ENCODE measurements at regions not wholly inside any gene's neighbourhood (a gene's known extent, or its start where the extent isn't known, plus 50 kb on each side); places are given as distances from the start of the nearest gene placed in this dataset.

DNA sequence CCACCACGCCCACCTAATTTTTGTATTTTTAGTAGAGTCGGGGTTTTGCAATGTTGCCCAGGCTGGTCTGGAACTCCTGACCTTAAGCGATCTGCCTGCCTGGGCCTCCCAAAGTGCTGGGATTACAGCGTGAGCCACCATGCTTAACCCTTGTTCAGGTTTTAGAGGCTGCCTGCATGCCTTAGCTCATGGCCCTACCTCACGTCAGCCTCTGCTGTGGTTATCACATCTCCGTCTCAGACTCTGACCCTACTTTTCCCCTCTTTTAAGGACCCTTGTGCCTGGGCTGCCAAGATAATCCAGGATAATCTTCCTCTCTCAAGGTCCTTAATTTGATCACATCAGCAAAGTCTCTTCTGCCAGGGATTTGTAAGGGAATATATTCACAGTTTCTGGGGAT, 98.2 kb upstream of the PMAIP1 start:
- H3K9ac ChIP-seq (ENCODE audit: low read length in 3 of 3): no peak overlapping the region
- H3K27ac ChIP-seq (ENCODE audit: low read depth in 2 of 2, low read length in 2 of 2): no peak overlapping the region
- intact Hi-C loops (cut with DNase I): no loop called here
- FAIRE-seq (no peak), DNase-seq (no peak)
- H3K27me3 ChIP-seq (ENCODE audit: control insufficient read depth, insufficient read depth, low read length): no peaks in the 10 kb centered on the region
- TF ChIP-seq, protein P1, sequence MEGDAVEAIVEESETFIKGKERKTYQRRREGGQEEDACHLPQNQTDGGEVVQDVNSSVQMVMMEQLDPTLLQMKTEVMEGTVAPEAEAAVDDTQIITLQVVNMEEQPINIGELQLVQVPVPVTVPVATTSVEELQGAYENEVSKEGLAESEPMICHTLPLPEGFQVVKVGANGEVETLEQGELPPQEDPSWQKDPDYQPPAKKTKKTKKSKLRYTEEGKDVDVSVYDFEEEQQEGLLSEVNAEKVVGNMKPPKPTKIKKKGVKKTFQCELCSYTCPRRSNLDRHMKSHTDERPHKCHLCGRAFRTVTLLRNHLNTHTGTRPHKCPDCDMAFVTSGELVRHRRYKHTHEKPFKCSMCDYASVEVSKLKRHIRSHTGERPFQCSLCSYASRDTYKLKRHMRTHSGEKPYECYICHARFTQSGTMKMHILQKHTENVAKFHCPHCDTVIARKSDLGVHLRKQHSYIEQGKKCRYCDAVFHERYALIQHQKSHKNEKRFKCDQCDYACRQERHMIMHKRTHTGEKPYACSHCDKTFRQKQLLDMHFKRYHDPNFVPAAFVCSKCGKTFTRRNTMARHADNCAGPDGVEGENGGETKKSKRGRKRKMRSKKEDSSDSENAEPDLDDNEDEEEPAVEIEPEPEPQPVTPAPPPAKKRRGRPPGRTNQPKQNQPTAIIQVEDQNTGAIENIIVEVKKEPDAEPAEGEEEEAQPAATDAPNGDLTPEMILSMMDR (IDR thresholded peaks at IDR 0.05; ENCODE audit: borderline replicate concordance, extremely low read depth, insufficient read depth): no peak
- no peaks in the 10 kb centered on the region for H3K4me1 ChIP-seq (ENCODE audit: control insufficient read depth in 2 of 3, insufficient read depth in 2 of 3, low read depth in 1 of 3, low read length in 3 of 3)
- no peaks in the 10 kb centered on the region for H3K36me3 ChIP-seq (ENCODE audit: control insufficient read depth in 2 of 3, insufficient read depth in 3 of 3, low read length in 3 of 3)
- no peaks in the 10 kb centered on the region for H3K9me3 ChIP-seq (ENCODE audit: control insufficient read depth in 2 of 3, insufficient read depth in 1 of 3, low read length in 3 of 3)
- no peak overlapping the region for H3K4me3 ChIP-seq (ENCODE audit: low read length in 3 of 3)

DNA sequence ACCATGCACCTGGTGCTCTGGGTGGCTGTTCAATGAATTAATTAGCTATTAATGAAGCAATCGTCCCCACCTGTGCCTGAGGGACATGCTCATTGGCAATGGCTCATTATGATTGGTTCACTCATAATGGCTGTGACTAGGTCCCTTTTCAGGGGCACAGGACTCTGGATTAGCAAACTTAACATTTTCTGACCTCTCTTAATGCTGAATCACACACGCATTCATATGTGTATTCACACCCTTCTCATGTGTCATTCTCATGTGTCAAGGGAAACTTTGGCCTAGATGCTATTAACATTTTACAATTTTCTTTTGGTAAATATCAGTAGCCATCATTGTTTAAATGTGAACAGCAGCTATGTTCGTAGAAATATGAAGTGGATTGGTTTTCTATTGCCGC, 98.9 kb upstream of the PMAIP1 start:
- no peak for FAIRE-seq

DNA sequence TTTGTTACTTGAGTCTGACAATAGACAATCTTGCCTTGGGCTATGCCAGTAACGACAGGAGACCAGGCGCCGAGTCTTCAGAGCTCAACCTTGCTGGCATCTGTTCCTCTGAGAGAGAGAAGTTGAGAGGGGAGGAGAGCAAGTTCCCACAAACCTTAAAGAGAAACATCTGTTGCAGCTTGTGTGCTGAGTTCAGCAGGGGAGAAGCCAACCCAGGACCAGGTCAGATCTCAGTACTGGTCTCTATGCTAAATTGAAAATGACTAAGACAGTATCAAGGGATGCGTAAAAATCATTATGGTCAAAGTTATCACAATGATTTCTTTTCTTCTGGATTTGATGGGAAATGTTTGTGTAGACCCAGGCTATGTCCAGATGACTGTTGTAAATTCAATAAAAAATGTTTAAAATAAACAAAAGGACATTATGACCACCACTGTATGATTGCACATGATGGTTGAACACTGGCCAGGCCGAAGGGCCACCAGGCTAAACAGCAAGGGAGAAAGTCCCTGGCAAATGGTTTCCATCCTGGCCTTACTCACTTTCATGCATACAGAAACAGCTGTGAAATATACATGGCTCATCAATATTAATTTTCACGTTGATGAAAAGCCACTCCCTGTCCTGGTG, 100.3 kb upstream of the PMAIP1 start:
- TF ChIP-seq, protein P1 (IDR thresholded peaks at IDR 0.05; ENCODE audit: borderline replicate concordance, extremely low read depth, insufficient read depth): no peak
- intact Hi-C loops (cut with DNase I): no loop called here
- no peak overlapping the region for H3K9ac ChIP-seq (ENCODE audit: low read length in 3 of 3)

More for the DNA sequence above, 98.9 kb upstream of the PMAIP1 start:
- Histone ChIP-seq H3K27me3 (ENCODE audit: control insufficient read depth, insufficient read depth, low read length) (no peaks in the 10 kb centered on the region), H3K27ac (ENCODE audit: low read depth in 2 of 2, low read length in 2 of 2) (no peak overlapping the region), H3K4me3 (ENCODE audit: low read length in 3 of 3) (no peak overlapping the region), H3K9ac (ENCODE audit: low read length in 3 of 3) (no peak overlapping the region), H3K4me1 (ENCODE audit: control insufficient read depth in 2 of 3, insufficient read depth in 2 of 3, low read depth in 1 of 3, low read length in 3 of 3) (no peaks in the 10 kb centered on the region), H3K36me3 (ENCODE audit: control insufficient read depth in 2 of 3, insufficient read depth in 3 of 3, low read length in 3 of 3) (no peaks in the 10 kb centered on the region), H3K9me3 (ENCODE audit: control insufficient read depth in 2 of 3, insufficient read depth in 1 of 3, low read length in 3 of 3) (no peaks in the 10 kb centered on the region)
- DNase-seq: no peak
- intact Hi-C loops (cut with DNase I): no loop called here
- TF ChIP-seq, protein P1 (IDR thresholded peaks at IDR 0.05; ENCODE audit: borderline replicate concordance, extremely low read depth, insufficient read depth): no peak

DNA sequence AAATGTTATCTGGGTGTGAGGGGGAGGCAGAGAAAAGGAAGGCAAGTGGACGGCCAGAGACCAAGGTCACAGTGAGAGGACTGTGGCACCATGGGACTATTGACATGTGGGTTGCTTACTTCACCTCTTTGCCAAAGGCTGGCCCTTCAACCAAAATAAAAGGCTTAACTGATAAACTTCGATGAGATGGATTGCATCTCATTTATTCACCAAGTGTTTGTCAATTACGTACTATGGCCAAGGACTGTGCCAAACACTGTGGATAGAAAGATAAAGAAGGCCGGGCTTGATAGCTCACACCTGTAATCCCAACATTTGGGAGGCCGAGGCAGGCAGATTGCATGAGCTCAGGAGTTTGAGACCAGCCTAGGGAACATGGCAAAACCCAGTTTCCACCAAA, 98.7 kb upstream of the CCBE1 start:
- no peak overlapping the region for H3K9ac ChIP-seq (ENCODE audit: low read length in 3 of 3)
- no peak for FAIRE-seq
- intact Hi-C loops (cut with DNase I): no loop called here

More for the DNA sequence above, 100.3 kb upstream of the PMAIP1 start:
- no peaks in the 10 kb centered on the region for H3K4me1 ChIP-seq (ENCODE audit: control insufficient read depth in 2 of 3, insufficient read depth in 2 of 3, low read depth in 1 of 3, low read length in 3 of 3)
- no peak overlapping the region for H3K4me3 ChIP-seq (ENCODE audit: low read length in 3 of 3)
- DNase-seq: peak in 2 of 5 donors; percentile 23 to 49
- H3K27me3 ChIP-seq (ENCODE audit: control insufficient read depth, insufficient read depth, low read length): no peaks in the 10 kb centered on the region
- no peaks in the 10 kb centered on the region for H3K9me3 ChIP-seq (ENCODE audit: control insufficient read depth in 2 of 3, insufficient read depth in 1 of 3, low read length in 3 of 3)
- no peak overlapping the region for H3K27ac ChIP-seq (ENCODE audit: low read depth in 2 of 2, low read length in 2 of 2)
- FAIRE-seq: no peak
- no peaks in the 10 kb centered on the region for H3K36me3 ChIP-seq (ENCODE audit: control insufficient read depth in 2 of 3, insufficient read depth in 3 of 3, low read length in 3 of 3)

More for the DNA sequence above, 98.7 kb upstream of the CCBE1 start:
- H3K4me1 ChIP-seq (ENCODE audit: control insufficient read depth in 2 of 3, insufficient read depth in 2 of 3, low read depth in 1 of 3, low read length in 3 of 3): no peaks in the 10 kb centered on the region
- no peaks in the 10 kb centered on the region for H3K27me3 ChIP-seq (ENCODE audit: control insufficient read depth, insufficient read depth, low read length)
- no peak overlapping the region for H3K4me3 ChIP-seq (ENCODE audit: low read length in 3 of 3)
- H3K27ac ChIP-seq (ENCODE audit: low read depth in 2 of 2, low read length in 2 of 2): no peak overlapping the region
- no peak for DNase-seq
- no peaks in the 10 kb centered on the region for H3K36me3 ChIP-seq (ENCODE audit: control insufficient read depth in 2 of 3, insufficient read depth in 3 of 3, low read length in 3 of 3)
- no peaks in the 10 kb centered on the region for H3K9me3 ChIP-seq (ENCODE audit: control insufficient read depth in 2 of 3, insufficient read depth in 1 of 3, low read length in 3 of 3)
- TF ChIP-seq, protein P1 (IDR thresholded peaks at IDR 0.05; ENCODE audit: borderline replicate concordance, extremely low read depth, insufficient read depth): no peak
